PC-3 (cell line): ENCODE measurements at regions not wholly inside any gene's neighbourhood (a gene's known extent, or its start where the extent isn't known, plus 50 kb on each side); places are given as distances from the start of the nearest gene placed in this dataset.

Experiments used
- CTCF ChIP-seq: fragments of 300-600 bp; sonication (generic); conservative IDR thresholded peaks from 2 replicates; pipeline ENCODE4 v1.5.1; 2017; ENCODE audit warnings: antibody characterized with exemption, low read depth, mild to moderate bottlenecking, low read length
- EZH2phosphoT487 ChIP-seq: fragments of 300-600 bp; sonication (generic); IDR thresholded peaks from 2 replicates; pipeline ENCODE4 v1.6.1; 2018; ENCODE audit warnings: mild to moderate bottlenecking, antibody characterized with exemption, low read length, borderline replicate concordance

DNA sequence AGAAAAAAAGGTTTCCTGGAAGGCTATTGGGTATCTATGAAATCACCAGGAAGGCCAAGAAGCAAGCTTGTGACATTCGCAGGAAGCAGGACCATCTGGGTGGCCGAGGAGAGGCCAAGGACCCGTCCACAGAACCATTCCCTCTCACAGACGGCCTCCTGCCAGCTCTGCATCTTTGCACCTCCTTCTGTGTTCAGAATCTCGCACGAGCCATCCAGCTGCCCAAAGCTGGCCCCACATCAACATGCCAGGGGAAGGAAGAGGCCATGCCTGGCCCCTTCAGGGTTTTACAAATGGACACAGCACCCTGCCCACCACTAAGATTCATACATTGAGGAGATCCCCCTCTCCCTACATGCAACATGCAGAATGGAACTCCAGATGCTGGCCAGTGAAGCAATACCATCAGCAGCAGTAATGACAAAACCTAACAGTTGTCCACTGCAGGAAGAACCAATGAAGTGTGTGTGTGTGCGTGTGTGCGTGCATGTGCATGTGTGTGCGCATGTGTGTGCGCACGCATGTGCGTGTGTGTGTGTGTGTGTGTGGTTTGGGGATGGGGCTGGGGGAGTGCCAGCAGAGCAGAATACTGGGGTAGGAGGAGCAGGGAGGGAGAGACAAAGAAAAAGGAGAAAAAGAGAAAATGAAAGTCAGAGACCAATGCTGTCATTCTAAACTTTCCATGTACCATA is 184.2 kb upstream of the FOXQ1 start:
- no peak for TF ChIP-seq CTCF
- no peak for TF ChIP-seq EZH2phosphoT487
